Activated T-cell treated with anti-CD3 and anti-CD28 coated beads, Interleukin-2, amount 50 U/mL, for 24 hours (primary cell): ENCODE measurements at regions not wholly inside any gene's neighbourhood (a gene's known extent, or its start where the extent isn't known, plus 50 kb on each side); places are given as distances from the start of the nearest gene placed in this dataset.
A peak's percentile ranks its signal among the peaks of the same experiment; 100 is the strongest.
"Not testable (repeated sequence)": the region's sequence is repeated elsewhere in the genome, so short reads cannot be mapped to it uniquely, and the experiment has no call there.

ENCODE experiments used
- DNase-seq: peaks from one replicate; pipeline ENCODE4 v3.0.0-alpha.2; 2020
- H3K27ac Mint-ChIP-seq: 2 replicates; pipeline ENCODE4 v1.8.0; 2020; ENCODE audit warnings: mild to moderate bottlenecking, mixed read lengths
- H3K27me3 Mint-ChIP-seq: 2 replicates; pipeline ENCODE4 v1.8.0; 2020; ENCODE audit warnings: mixed read lengths
- H3K36me3 Mint-ChIP-seq: 2 replicates; pipeline ENCODE4 v1.8.0; 2020; ENCODE audit warnings: low read depth, mixed read lengths
- H3K4me1 Mint-ChIP-seq: 2 replicates; pipeline ENCODE4 v1.8.0; 2020; ENCODE audit warnings: low read depth, mixed read lengths
- H3K4me3 Mint-ChIP-seq: 2 replicates; pipeline ENCODE4 v1.8.0; 2020; ENCODE audit warnings: mild to moderate bottlenecking, moderate library complexity, mixed read lengths
- H3K9me3 Mint-ChIP-seq: 2 replicates; pipeline ENCODE4 v1.8.0; 2020; ENCODE audit warnings: mixed read lengths

DNA sequence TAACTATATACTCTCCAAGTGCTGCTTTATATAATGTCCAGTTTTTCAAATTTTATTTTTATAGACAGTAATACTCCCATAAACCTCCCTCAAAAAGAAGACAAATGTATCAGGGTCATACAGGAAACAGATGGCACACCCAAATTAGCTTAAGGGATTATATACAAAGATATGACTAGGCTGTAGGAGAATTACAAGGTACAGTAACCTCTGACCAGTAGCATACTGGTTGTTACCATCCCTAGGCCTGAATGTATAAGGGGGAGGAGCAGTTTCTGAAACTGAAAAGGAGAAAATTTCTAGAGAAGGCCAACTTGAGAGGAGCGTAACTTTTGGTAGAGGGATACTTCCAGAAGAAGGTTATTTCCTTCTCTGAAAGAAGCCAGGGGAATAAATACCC lies 122.6 kb upstream of the NBPF19 start:
- H3K4me1 Mint-ChIP-seq, H3K4me3 Mint-ChIP-seq, DNase-seq, H3K9me3 Mint-ChIP-seq, H3K27ac Mint-ChIP-seq, H3K36me3 Mint-ChIP-seq, H3K27me3 Mint-ChIP-seq: not testable (repeated sequence)

DNA sequence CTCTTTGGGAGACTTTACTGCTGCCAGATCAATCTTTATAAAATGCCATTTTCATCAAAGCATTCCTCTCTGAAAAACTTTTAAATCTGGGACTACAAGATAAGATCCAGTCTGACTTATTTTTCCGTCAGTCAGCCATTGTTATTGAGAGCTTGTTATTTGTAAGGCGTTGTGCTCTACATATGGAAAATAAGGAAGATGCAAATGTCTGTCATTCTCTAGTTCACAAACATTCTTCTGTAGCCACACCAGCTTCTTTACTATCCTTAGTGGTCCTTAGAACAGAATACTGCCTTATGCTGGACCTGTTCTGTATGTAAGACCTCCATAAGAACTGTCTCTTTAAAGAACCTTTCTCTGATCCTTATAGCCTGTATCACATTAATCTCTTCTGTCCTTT lies 120.3 kb upstream of the NBPF19 start:
- not testable (repeated sequence) for H3K4me1 Mint-ChIP-seq, H3K27me3 Mint-ChIP-seq, H3K9me3 Mint-ChIP-seq, H3K4me3 Mint-ChIP-seq, H3K27ac Mint-ChIP-seq, DNase-seq, H3K36me3 Mint-ChIP-seq

DNA sequence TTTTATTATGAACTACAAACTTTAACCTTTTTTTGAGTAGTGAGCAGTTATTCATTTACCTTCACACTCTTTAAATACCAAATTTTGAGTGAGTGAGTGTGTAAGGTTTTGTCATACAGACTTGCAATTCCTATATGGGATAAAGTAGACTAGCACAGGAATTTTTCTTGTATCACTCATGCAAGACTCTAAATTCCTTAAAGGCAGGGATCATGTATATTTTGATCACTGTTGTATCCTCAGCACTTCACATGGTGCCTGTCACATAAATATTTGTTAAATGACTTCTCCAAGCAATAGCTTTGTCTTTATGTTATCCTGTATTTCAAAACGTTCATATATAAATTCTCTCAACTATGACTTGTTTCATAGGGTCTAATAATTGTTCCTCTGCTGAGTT lies 119.1 kb upstream of the NBPF19 start:
- H3K4me1 Mint-ChIP-seq, H3K9me3 Mint-ChIP-seq, H3K27ac Mint-ChIP-seq, H3K4me3 Mint-ChIP-seq, H3K36me3 Mint-ChIP-seq, DNase-seq, H3K27me3 Mint-ChIP-seq: not testable (repeated sequence)

DNA sequence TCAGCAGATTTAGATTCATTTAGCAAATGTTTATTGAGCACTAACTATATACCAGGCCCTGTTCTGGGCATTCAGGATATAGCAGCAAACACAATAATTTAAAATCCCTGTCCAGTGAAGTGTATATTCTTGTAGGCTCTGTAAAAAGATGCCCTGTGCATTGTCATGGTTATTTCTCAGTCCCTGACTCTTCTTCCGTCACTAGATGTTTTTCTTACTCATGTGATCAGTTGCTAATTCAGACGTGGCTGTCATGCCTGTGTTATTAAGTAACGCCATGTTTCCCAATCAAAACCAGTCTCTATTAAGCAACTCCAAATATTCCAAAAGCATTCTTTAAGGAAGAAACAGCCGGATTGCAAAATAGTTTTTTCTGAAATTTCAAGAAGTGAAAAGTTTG lies 118.7 kb upstream of the NBPF19 start:
- H3K9me3 Mint-ChIP-seq, H3K36me3 Mint-ChIP-seq, DNase-seq, H3K4me3 Mint-ChIP-seq, H3K27ac Mint-ChIP-seq, H3K4me1 Mint-ChIP-seq, H3K27me3 Mint-ChIP-seq: not testable (repeated sequence)

DNA sequence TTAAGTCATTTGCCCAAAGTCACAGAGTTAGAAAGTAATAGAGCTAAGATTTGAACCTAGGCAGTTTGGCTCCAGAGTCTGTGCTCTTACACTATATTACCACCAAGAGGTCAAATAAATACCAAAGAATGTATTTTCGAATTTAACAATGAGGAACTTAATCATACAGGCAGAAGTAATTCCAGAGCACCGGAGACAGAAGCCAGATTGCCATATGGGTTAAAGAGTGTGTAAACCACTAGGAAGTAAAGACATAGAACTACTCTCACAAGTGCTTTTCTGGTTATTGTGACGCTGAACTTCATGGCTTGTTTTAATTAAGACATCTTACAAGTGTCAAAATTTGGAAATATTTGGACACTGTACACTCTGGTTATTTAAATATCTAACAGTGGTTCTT lies 114.5 kb upstream of the NBPF19 start:
- not testable (repeated sequence) for H3K9me3 Mint-ChIP-seq, H3K4me1 Mint-ChIP-seq, H3K36me3 Mint-ChIP-seq, DNase-seq, H3K4me3 Mint-ChIP-seq, H3K27me3 Mint-ChIP-seq, H3K27ac Mint-ChIP-seq

DNA sequence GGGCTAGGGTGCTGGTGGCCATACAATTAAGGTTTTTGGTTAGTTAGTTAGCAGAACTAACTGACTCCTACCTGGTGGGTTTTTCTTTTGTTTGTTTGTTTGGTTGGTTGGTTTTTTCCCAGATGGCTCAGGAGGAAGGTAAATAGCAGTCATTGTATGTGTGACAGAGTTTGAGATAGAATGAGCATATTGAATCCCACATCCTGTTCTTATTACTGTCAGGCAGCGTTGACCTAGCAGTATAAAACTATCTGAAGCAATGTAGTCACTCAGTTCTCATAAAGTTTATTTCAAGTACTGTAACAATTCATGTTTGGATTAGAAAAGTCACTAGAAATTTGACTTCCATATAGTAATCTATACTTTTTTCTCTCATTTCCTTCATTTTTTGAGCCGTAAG lies 113.5 kb upstream of the NBPF19 start:
- not testable (repeated sequence) for H3K4me3 Mint-ChIP-seq, H3K4me1 Mint-ChIP-seq, DNase-seq, H3K27me3 Mint-ChIP-seq, H3K27ac Mint-ChIP-seq, H3K36me3 Mint-ChIP-seq, H3K9me3 Mint-ChIP-seq

DNA sequence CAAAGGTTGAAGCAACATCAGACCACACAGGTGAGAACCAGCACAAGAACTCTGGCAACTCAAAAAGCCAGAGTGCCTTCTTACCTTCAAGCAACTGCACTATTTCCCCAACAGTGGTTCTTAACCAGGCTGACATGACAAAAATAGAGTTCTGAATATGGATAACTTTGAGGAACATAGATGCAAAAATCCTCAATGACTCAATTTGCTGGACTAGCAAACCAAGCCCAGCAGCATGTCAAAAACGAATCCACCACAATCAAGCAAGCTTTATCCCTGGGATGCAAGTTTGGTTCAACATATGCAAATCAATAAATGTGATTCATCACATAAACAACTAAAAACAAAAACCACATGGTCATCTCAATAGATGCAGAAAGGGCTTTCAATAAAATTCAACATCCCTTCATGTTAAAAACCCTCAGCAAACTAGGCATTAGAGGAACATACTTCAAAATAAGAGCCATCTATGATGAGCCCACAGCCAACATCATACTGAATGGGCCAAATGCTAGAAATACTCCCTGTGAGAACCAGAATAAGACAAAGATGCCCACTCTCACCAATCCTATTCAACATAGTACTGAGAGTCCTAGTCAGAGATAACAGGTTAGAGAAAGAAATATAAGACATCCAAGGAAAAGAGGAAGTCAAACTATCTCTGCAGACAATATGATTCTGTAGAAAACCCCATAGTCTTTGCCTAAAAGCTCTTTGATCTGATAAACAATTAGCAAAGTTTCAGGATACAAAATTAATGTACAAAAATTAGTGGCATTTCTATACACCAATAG lies 110.5 kb upstream of the NBPF19 start:
- not testable (repeated sequence) for H3K4me1 Mint-ChIP-seq, H3K27me3 Mint-ChIP-seq, H3K36me3 Mint-ChIP-seq, H3K9me3 Mint-ChIP-seq, DNase-seq, H3K4me3 Mint-ChIP-seq, H3K27ac Mint-ChIP-seq

DNA sequence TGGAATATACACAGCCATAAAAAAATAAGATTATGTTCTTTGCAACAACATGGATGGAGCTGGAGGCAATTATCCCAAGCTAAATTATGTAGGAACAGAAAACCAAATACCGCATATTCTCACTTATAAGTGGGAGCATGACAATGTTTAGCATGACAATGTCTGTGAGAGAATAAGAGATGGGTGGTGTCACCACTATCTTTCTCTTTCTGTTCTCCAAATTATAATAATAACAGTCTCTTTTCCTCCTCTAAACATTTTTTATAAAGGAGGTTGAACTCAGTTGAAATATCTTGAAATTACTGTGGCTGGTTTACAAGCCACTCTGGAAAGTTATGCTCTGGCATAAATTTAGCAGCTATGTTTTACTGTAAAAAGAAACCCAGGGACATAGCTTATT lies 108.4 kb upstream of the NBPF19 start:
- not testable (repeated sequence) for H3K36me3 Mint-ChIP-seq, H3K4me3 Mint-ChIP-seq, DNase-seq, H3K27ac Mint-ChIP-seq, H3K27me3 Mint-ChIP-seq, H3K4me1 Mint-ChIP-seq, H3K9me3 Mint-ChIP-seq

DNA sequence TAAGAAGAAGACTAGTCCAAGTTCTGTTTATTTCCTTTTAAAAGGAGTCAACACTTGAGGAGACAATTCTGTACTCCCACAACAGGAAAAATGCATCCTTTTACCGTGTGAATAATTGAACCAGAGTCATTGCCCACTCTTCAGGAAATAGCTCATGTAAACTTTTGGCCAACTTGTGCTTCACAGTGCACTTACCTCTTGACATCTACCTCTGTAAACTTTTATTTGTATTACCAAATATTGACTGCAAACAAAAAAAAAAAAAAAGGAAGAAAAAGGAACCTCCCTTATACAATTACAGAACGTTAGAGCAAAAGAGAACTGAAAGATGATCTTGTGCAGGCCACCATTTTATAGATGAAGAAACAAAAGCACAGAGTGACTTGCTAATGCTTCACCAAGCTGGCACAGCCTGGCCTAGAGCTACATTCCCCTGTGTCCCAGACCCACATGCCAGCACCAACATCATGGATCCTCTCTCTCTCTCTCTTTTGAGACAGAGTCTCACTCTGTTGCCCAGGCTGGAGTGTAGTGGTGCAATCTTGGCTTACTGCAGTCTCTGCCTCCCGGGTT lies 107.3 kb upstream of the NBPF19 start:
- not testable (repeated sequence) for H3K4me3 Mint-ChIP-seq, H3K27ac Mint-ChIP-seq, H3K9me3 Mint-ChIP-seq, H3K27me3 Mint-ChIP-seq, H3K36me3 Mint-ChIP-seq, H3K4me1 Mint-ChIP-seq, DNase-seq

DNA sequence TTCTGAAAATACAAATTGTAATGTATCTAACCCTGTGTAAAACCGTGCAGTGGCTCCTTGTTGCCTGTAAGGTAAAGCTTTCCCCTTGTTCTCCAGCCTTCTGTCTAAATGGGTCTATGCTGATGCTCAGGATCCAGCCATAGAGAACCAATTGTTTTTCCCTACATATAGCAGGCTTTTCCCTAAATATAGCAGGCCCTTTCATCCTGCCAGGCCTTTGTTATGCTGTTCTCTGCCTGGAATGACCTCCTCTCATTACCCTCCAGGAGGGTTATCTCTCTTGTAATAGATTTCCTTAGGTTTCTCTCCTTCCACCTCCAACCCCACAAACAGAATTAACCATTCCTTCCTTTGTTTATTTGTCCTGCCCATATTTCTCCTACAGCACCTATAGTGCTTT lies 106.5 kb upstream of the NBPF19 start:
- not testable (repeated sequence) for H3K4me3 Mint-ChIP-seq, H3K36me3 Mint-ChIP-seq, H3K27ac Mint-ChIP-seq, H3K27me3 Mint-ChIP-seq, DNase-seq, H3K9me3 Mint-ChIP-seq
- H3K4me1 Mint-ChIP-seq = peaks cover 11% of the 10 kb centered on the region

DNA sequence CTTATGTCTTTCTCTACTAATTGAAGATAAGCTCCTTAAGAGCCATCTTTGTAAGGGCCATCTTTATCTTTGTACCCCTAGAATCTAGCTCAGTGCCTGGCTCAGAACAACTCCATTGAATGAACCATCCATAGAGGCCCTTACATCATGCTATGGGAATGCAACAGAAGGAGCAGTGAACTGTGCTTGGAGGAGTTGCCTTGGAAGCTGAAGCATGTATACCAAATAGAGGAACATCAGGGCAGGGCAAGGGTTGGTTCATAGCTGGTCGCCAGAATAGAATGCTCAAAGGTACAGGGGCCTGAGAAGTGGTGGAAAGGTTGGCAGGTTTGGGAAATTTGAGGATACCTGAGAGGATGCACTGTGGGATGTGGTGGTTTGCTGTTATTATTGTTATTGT lies 105.8 kb upstream of the NBPF19 start:
- not testable (repeated sequence) for H3K27ac Mint-ChIP-seq, H3K36me3 Mint-ChIP-seq, H3K27me3 Mint-ChIP-seq, H3K9me3 Mint-ChIP-seq, H3K4me3 Mint-ChIP-seq, DNase-seq
- H3K4me1 Mint-ChIP-seq = peaks cover 13% of the 10 kb centered on the region

DNA sequence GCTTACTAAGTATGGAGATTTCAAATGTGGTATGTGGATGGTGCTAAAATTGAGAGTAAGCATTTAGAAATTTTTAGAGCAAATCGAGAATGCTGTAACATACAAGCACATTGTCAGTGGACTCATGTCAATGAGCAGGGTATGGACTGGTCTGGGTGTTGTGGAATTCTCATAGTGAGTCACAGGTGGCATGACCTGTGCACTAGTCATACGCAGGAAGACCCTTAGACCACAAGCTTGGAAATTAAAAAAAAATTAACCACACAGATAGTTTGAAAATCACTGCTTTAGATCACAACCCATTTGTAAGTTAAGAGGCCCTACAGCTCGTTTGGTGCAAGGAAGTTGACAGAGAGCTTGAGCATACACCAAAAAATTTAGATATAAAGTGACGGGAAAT lies 102.9 kb upstream of the NBPF19 start:
- H3K36me3 Mint-ChIP-seq, H3K4me3 Mint-ChIP-seq, DNase-seq, H3K4me1 Mint-ChIP-seq, H3K27me3 Mint-ChIP-seq, H3K9me3 Mint-ChIP-seq, H3K27ac Mint-ChIP-seq: not testable (repeated sequence)

DNA sequence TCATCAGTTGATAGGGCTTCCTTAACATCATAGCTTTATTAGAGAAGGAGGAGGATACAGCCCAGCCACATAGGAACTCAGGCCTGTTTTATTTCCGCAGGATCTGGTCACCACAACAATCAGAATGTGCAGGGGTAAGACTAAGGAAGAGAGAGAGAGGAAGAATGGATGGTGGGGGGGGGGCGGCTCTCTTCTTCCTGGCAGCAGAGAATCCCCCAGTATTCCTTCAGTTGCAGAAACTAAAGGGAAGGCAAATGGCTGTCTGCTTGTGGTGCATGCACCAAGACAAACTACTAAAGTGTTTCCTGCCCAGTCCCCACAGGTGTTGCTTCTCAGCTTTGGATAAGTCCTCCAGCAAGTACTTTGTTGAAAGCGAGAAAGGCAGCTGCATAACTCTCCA lies 96.4 kb upstream of the NBPF19 start:
- not testable (repeated sequence) for H3K9me3 Mint-ChIP-seq, H3K27me3 Mint-ChIP-seq, H3K36me3 Mint-ChIP-seq, H3K4me3 Mint-ChIP-seq, H3K4me1 Mint-ChIP-seq
- H3K27ac Mint-ChIP-seq = peak overlapping the region; percentile 61
- peak; percentile 39 for DNase-seq

DNA sequence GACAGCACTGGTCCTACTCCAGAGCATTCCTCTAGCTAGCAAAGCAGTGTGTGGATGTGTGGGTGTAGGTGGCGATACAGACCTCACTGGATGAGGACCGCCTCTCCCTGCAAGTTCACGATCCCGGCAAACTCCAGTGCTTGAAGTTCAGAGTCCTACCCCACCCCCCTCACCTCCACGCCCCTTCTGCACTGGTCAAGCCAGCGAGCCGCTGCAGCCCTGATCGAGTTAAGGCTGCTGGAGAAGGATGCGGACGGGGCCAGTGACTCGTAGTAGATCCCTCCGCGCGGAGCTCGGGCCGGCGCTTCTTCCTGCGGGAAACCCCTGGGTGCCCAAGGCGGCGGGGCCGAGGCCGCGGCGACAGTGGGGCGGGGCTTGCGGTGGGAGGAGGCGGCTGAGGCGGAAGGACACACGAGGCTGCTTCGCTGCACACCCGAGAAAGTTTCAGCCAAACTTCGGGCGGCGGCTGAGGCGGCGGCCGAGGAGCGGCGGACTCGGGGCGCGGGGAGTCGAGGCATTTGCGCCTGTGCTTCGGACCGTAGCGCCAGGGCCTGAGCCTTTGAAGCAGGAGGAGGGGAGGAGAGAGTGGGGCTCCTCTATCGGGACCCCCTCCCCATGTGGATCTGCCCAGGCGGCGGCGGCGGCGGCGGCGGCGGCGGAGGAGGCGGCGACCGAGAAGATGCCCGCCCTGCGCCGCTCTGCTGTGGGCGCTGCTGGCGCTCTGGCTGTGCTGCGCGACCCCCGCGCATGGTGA lies 84.5 kb upstream of the NBPF19 start:
- not testable (repeated sequence) for H3K36me3 Mint-ChIP-seq, H3K27me3 Mint-ChIP-seq, H3K9me3 Mint-ChIP-seq
- Mint-ChIP-seq H3K4me3 (peak overlapping the region; percentile 85), H3K4me1 (peaks cover 12% of the 10 kb centered on the region), H3K27ac (peak overlapping the region; percentile 89)
- DNase-seq = peak; percentile 86

DNA sequence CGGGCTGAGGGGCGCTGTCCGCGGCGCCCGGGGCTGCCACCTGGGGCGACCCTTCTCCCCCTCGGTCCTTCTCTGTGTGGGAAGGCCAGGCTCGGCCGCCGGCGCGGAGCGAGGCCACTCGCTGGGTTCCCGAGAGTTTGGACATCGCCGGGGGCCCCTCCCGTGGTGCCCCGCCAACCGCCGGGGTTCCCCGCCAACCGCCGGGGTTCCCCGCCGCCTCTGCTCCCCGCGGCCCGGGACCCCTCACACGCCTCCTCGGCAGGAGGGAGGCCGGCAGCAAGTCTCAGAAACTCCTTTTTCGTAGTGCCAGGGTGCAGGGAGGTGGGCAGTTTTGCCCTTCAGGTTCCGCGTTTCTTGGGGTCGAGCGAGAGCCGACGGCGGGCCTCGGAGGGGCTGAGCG lies 83.9 kb upstream of the NBPF19 start:
- H3K36me3 Mint-ChIP-seq, H3K27ac Mint-ChIP-seq, H3K9me3 Mint-ChIP-seq, DNase-seq, H3K27me3 Mint-ChIP-seq, H3K4me3 Mint-ChIP-seq: not testable (repeated sequence)
- peaks cover 16% of the 10 kb centered on the region for H3K4me1 Mint-ChIP-seq
